GM23338 (cell line): ENCODE measurements at regions not wholly inside any gene's neighbourhood (a gene's known extent, or its start where the extent isn't known, plus 50 kb on each side); places are given as distances from the start of the nearest gene placed in this dataset.

Experiments
- ATAC-seq: fragments of 200-7000 bp; cut with Tn5 transposase; 3 replicates; pipeline ENCODE4 v1.9.1; 2020
- DNase-seq: peaks from one replicate; pipeline ENCODE4 v3.0.0-alpha.2; 2015; ENCODE audit warnings: low spot score
- H2AFZ ChIP-seq: fragments of 200-600 bp; sonication (generic); 2 replicates; pipeline ENCODE4 v1.8.0; 2016; ENCODE audit warnings: antibody characterized with exemption, mild to moderate bottlenecking, moderate library complexity
- H3F3A ChIP-seq: fragments of 200-600 bp; sonication (generic); replicated peaks from 2 replicates; pipeline ENCODE4 v1.8.0; 2017; ENCODE audit warnings: antibody characterized with exemption, mixed run types, low read depth
- H3K27ac ChIP-seq: fragments of 200-600 bp; sonication (generic); 2 replicates; pipeline ENCODE4 v1.6.1; 2016; ENCODE audit warnings: low read depth
- H3K27me3 ChIP-seq: fragments of 200-600 bp; sonication (generic); 2 replicates; pipeline ENCODE4 v1.8.0; 2016; ENCODE audit warnings: mild to moderate bottlenecking, mixed run types, moderate library complexity; ENCODE audit not compliant: insufficient read depth
- H3K36me3 ChIP-seq: fragments of 200-600 bp; sonication (generic); 2 replicates; pipeline ENCODE4 v1.8.0; 2016; ENCODE audit warnings: mild to moderate bottlenecking; ENCODE audit not compliant: insufficient read depth
- H3K4me1 ChIP-seq: fragments of 200-600 bp; sonication (generic); 2 replicates; pipeline ENCODE4 v1.8.0; 2016; ENCODE audit warnings: mild to moderate bottlenecking, moderate library complexity; ENCODE audit not compliant: insufficient read depth
- H3K4me2 ChIP-seq: fragments of 200-600 bp; sonication (generic); 2 replicates; pipeline ENCODE4 v1.7.1; 2017; ENCODE audit warnings: mixed run types
- H3K4me3 ChIP-seq: fragments of 200-600 bp; sonication (generic); 2 replicates; pipeline ENCODE4 v1.6.1; 2016; ENCODE audit warnings: mixed run types
- H3K79me2 ChIP-seq: fragments of 200-600 bp; sonication (generic); replicated peaks from 2 replicates; pipeline ENCODE4 v1.8.0; 2017; ENCODE audit warnings: mild to moderate bottlenecking; ENCODE audit not compliant: insufficient read depth
- H3K9me2 ChIP-seq: fragments of 200-600 bp; sonication (generic); 2 replicates; pipeline ENCODE4 v1.8.0; 2017; ENCODE audit not compliant: insufficient read depth
- H4K20me1 ChIP-seq: fragments of 200-600 bp; sonication (generic); replicated peaks from 2 replicates; pipeline ENCODE4 v1.8.0; 2017; ENCODE audit warnings: mild to moderate bottlenecking; ENCODE audit not compliant: insufficient read depth
- H3K27ac Mint-ChIP-seq: 2 replicates; pipeline ENCODE4 v1.8.0; 2020; ENCODE audit warnings: inconsistent platforms, mild to moderate bottlenecking, moderate library complexity, mixed read lengths
- H3K27me3 Mint-ChIP-seq: 3 replicates; pipeline ENCODE4 v1.8.0; 2022; ENCODE audit warnings: low read depth, mild to moderate bottlenecking, moderate library complexity, mixed read lengths, inconsistent platforms; ENCODE audit not compliant: insufficient read depth, poor library complexity
- H3K36me3 Mint-ChIP-seq: 3 replicates; pipeline ENCODE4 v1.8.0; 2021; ENCODE audit warnings: low read depth, mild to moderate bottlenecking, inconsistent platforms, moderate library complexity, mixed read lengths
- H3K4me1 Mint-ChIP-seq: 3 replicates; pipeline ENCODE4 v1.8.0; 2020; ENCODE audit warnings: mild to moderate bottlenecking, inconsistent platforms, mixed read lengths
- H3K4me3 Mint-ChIP-seq: 3 replicates; pipeline ENCODE4 v1.8.0; 2021; ENCODE audit warnings: moderate library complexity, mild to moderate bottlenecking, inconsistent platforms, mixed read lengths
- H3K9me3 Mint-ChIP-seq: 3 replicates; pipeline ENCODE4 v1.8.0; 2020; ENCODE audit warnings: moderate library complexity, mild to moderate bottlenecking, inconsistent platforms, mixed read lengths
- CREB1 ChIP-seq: fragments of 250-450 bp; sonication (Bioruptor Pico); IDR thresholded peaks from 2 replicates; pipeline ENCODE4 v1.5.0; 2020; ENCODE audit warnings: low read depth, mild to moderate bottlenecking, moderate library complexity
- ETS1 ChIP-seq: IDR thresholded peaks from 2 replicates; pipeline ENCODE4 v1.6.1; 2016; ENCODE audit warnings: antibody characterized with exemption
- EZH2 ChIP-seq: fragments of 200-600 bp; sonication (generic); IDR thresholded peaks from one replicate; pipeline ENCODE4 v1.8.0; 2017; ENCODE audit warnings: antibody characterized with exemption, mild to moderate bottlenecking, low read depth; ENCODE audit not compliant: unreplicated experiment
- EZH2phosphoT487 ChIP-seq: fragments of 200-600 bp; sonication (generic); IDR thresholded peaks from one replicate; pipeline ENCODE4 v1.8.1; 2018; ENCODE audit warnings: antibody characterized with exemption; ENCODE audit not compliant: unreplicated experiment
- ZNF331 ChIP-seq: fragments of 250-450 bp; sonication (Bioruptor Pico); IDR thresholded peaks from 2 replicates; pipeline ENCODE4 v1.5.0; 2020; ENCODE audit warnings: low read depth, mild to moderate bottlenecking, moderate library complexity
- TF ChIP-seq, protein P1 (sequence below): fragments of 250-450 bp; sonication (Bioruptor Pico); IDR thresholded peaks from 2 replicates; pipeline ENCODE4 v1.5.0; 2020; ENCODE audit warnings: mild to moderate bottlenecking, moderate library complexity
- TF ChIP-seq, protein P2 (sequence below): IDR thresholded peaks from one replicate; pipeline ENCODE4 v1.6.1; 2018; ENCODE audit warnings: antibody characterized with exemption; ENCODE audit not compliant: unreplicated experiment

GRCh38 chr3:126266850-126267168 lies 86.4 kb upstream of the ALDH1L1 start:
- Mint-ChIP-seq H3K4me3 (peak overlapping the region; percentile 76), H3K36me3 (peaks cover 3% of the 10 kb centered on the region; the same call in 2 of the 3 replicates), H3K9me3 (0 out of 3 replicates have a peak, but pooled peaks cover 2% of the 10 kb centered on the region), H3K27me3 (peaks cover 22% of the 10 kb centered on the region), H3K27ac (no peak overlapping the region), H3K4me1 (peaks cover 31% of the 10 kb centered on the region)
- Histone ChIP-seq H3F3A (no peaks in the 10 kb centered on the region; the same call in 1 of the 2 replicates), H3K4me3 (peak overlapping the region; percentile 68), H3K9me2 (peaks cover 9% of the 10 kb centered on the region; the same call in 1 of the 2 replicates), H3K36me3 (no peaks in the 10 kb centered on the region), H3K79me2 (no peaks in the 10 kb centered on the region), H3K27ac (peak overlapping the region; percentile 92; the same call in 1 of the 2 replicates), H3K4me1 (peaks cover 30% of the 10 kb centered on the region), H2AFZ (peak overlapping the region; percentile 92), H3K4me2 (peak overlapping the region; percentile 87), H4K20me1 (no peaks in the 10 kb centered on the region), H3K27me3 (peaks cover 6% of the 10 kb centered on the region; the same call in 1 of the 2 replicates)
- no peak for DNase-seq
- ATAC-seq, result no peak
- TF ChIP-seq CREB1 (CRISPR knock-in tag) (no peak), EZH2phosphoT487 (no peak), EZH2 (no peak), ETS1 (no peak), ZNF331 (CRISPR knock-in tag) (no peak)
- TF ChIP-seq, protein P1, sequence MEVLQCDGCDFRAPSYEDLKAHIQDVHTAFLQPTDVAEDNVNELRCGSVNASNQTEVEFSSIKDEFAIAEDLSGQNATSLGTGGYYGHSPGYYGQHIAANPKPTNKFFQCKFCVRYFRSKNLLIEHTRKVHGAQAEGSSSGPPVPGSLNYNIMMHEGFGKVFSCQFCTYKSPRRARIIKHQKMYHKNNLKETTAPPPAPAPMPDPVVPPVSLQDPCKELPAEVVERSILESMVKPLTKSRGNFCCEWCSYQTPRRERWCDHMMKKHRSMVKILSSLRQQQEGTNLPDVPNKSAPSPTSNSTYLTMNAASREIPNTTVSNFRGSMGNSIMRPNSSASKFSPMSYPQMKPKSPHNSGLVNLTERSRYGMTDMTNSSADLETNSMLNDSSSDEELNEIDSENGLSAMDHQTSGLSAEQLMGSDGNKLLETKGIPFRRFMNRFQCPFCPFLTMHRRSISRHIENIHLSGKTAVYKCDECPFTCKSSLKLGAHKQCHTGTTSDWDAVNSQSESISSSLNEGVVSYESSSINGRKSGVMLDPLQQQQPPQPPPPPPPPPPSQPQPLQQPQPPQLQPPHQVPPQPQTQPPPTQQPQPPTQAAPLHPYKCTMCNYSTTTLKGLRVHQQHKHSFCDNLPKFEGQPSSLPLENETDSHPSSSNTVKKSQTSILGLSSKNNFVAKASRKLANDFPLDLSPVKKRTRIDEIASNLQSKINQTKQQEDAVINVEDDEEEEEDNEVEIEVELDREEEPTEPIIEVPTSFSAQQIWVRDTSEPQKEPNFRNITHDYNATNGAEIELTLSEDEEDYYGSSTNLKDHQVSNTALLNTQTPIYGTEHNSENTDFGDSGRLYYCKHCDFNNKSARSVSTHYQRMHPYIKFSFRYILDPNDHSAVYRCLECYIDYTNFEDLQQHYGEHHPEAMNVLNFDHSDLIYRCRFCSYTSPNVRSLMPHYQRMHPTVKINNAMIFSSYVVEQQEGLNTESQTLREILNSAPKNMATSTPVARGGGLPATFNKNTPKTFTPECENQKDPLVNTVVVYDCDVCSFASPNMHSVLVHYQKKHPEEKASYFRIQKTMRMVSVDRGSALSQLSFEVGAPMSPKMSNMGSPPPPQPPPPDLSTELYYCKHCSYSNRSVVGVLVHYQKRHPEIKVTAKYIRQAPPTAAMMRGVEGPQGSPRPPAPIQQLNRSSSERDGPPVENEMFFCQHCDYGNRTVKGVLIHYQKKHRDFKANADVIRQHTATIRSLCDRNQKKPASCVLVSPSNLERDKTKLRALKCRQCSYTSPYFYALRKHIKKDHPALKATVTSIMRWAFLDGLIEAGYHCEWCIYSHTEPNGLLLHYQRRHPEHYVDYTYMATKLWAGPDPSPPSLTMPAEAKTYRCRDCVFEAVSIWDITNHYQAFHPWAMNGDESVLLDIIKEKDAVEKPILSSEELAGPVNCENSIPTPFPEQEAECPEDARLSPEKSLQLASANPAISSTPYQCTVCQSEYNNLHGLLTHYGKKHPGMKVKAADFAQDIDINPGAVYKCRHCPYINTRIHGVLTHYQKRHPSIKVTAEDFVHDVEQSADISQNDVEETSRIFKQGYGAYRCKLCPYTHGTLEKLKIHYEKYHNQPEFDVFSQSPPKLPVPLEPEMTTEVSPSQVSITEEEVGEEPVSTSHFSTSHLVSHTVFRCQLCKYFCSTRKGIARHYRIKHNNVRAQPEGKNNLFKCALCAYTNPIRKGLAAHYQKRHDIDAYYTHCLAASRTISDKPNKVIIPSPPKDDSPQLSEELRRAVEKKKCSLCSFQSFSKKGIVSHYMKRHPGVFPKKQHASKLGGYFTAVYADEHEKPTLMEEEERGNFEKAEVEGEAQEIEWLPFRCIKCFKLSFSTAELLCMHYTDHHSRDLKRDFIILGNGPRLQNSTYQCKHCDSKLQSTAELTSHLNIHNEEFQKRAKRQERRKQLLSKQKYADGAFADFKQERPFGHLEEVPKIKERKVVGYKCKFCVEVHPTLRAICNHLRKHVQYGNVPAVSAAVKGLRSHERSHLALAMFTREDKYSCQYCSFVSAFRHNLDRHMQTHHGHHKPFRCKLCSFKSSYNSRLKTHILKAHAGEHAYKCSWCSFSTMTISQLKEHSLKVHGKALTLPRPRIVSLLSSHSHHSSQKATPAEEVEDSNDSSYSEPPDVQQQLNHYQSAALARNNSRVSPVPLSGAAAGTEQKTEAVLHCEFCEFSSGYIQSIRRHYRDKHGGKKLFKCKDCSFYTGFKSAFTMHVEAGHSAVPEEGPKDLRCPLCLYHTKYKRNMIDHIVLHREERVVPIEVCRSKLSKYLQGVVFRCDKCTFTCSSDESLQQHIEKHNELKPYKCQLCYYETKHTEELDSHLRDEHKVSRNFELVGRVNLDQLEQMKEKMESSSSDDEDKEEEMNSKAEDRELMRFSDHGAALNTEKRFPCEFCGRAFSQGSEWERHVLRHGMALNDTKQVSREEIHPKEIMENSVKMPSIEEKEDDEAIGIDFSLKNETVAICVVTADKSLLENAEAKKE, result no peak
- TF ChIP-seq, protein P2, sequence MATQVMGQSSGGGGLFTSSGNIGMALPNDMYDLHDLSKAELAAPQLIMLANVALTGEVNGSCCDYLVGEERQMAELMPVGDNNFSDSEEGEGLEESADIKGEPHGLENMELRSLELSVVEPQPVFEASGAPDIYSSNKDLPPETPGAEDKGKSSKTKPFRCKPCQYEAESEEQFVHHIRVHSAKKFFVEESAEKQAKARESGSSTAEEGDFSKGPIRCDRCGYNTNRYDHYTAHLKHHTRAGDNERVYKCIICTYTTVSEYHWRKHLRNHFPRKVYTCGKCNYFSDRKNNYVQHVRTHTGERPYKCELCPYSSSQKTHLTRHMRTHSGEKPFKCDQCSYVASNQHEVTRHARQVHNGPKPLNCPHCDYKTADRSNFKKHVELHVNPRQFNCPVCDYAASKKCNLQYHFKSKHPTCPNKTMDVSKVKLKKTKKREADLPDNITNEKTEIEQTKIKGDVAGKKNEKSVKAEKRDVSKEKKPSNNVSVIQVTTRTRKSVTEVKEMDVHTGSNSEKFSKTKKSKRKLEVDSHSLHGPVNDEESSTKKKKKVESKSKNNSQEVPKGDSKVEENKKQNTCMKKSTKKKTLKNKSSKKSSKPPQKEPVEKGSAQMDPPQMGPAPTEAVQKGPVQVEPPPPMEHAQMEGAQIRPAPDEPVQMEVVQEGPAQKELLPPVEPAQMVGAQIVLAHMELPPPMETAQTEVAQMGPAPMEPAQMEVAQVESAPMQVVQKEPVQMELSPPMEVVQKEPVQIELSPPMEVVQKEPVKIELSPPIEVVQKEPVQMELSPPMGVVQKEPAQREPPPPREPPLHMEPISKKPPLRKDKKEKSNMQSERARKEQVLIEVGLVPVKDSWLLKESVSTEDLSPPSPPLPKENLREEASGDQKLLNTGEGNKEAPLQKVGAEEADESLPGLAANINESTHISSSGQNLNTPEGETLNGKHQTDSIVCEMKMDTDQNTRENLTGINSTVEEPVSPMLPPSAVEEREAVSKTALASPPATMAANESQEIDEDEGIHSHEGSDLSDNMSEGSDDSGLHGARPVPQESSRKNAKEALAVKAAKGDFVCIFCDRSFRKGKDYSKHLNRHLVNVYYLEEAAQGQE, result no peak
